Right kidney (tissue), 1 donor: ENCODE measurements at regions not wholly inside any gene's neighbourhood (a gene's known extent, or its start where the extent isn't known, plus 50 kb on each side); places are given as distances from the start of the nearest gene placed in this dataset.

Experiments used
- DNase-seq: peaks from one replicate; pipeline ENCODE4 v3.0.0-alpha.2; 2016

GRCh38 chr11:91749251-91749650 lies 475.4 kb upstream of the FAT3 start:
- DNase-seq = no peak

- DNase-seq = no peak
These were observed 482.5 kb upstream of the FAT3 start for GRCh38 chr11:91742155-91742554.

GRCh38 chr11:91731051-91731450 lies 493.6 kb upstream of the FAT3 start:
- no peak for DNase-seq

- DNase-seq = no peak
These were observed 494.0 kb upstream of the FAT3 start for GRCh38 chr11:91730620-91731019.

- DNase-seq = no peak
These were observed 494.6 kb upstream of the FAT3 start for GRCh38 chr11:91730057-91730456.

- no peak for DNase-seq
These were observed 507.4 kb upstream of the FAT3 start for GRCh38 chr11:91717169-91717568.

GRCh38 chr11:91707652-91708482 lies 516.8 kb upstream of the FAT3 start:
- no peak for DNase-seq

GRCh38 chr11:91703042-91703441 lies 521.6 kb upstream of the FAT3 start:
- no peak for DNase-seq

GRCh38 chr11:91700854-91701253 lies 523.8 kb upstream of the FAT3 start:
- no peak for DNase-seq

GRCh38 chr11:91698845-91699244 lies 525.8 kb upstream of the FAT3 start:
- DNase-seq = peak; percentile 2

GRCh38 chr11:91694331-91694730 lies 530.3 kb upstream of the FAT3 start:
- no peak for DNase-seq

GRCh38 chr11:91691872-91692271 lies 532.7 kb upstream of the FAT3 start:
- DNase-seq = no peak

GRCh38 chr11:91688672-91689071 lies 535.9 kb upstream of the FAT3 start:
- DNase-seq = no peak

GRCh38 chr11:91686700-91687099 lies 537.9 kb upstream of the FAT3 start:
- DNase-seq = no peak

GRCh38 chr11:91686281-91686680 lies 538.3 kb upstream of the FAT3 start:
- no peak for DNase-seq

GRCh38 chr11:91673705-91674104 lies 550.9 kb upstream of the FAT3 start:
- no peak for DNase-seq

- DNase-seq = no peak
These were observed 560.1 kb upstream of the FAT3 start for GRCh38 chr11:91664521-91664920.

- DNase-seq = no peak
These were observed 564.6 kb upstream of the FAT3 start for GRCh38 chr11:91660036-91660435.

GRCh38 chr11:91654686-91655085 lies 569.9 kb upstream of the FAT3 start:
- DNase-seq = no peak

GRCh38 chr11:91653079-91653754 lies 571.4 kb upstream of the FAT3 start:
- no peak for DNase-seq

- DNase-seq = no peak
These were observed 573.8 kb upstream of the FAT3 start for GRCh38 chr11:91650802-91651201.

- DNase-seq = no peak
These were observed 583.5 kb upstream of the FAT3 start for GRCh38 chr11:91641153-91641552.

- DNase-seq = no peak
These were observed 585.3 kb upstream of the FAT3 start for GRCh38 chr11:91639359-91639758.
